Endothelial cell of umbilical vein (primary cell): ENCODE measurements at regions not wholly inside any gene's neighbourhood (a gene's known extent, or its start where the extent isn't known, plus 50 kb on each side); places are given as distances from the start of the nearest gene placed in this dataset.
A peak's percentile ranks its signal among the peaks of the same experiment; 100 is the strongest.

ENCODE experiments used
- BruUV-seq: library from RNA; stranded (reverse); fragments of 400-500 nt; replicated peaks from 2 replicates; lab custom pipeline; 2021; lab: Mats Ljungman, UMichigan
- CTCF ChIA-PET: fragments of 300-600, 350-600 bp; sonication (Branson Sonifier 250); formaldehyde crosslinking; loops from one replicate; lab custom pipeline; 2021; ENCODE audit warnings: antibody characterized with exemption, inconsistent platforms; lab: Charles Lee
- POLR2A ChIA-PET: fragments of 300-600, 350-600 bp; sonication (Branson Sonifier 250); formaldehyde crosslinking; loops from one replicate; lab custom pipeline; 2021; ENCODE audit warnings: antibody characterized with exemption, inconsistent platforms; lab: Charles Lee
- DNase-seq: peaks from one replicate; pipeline ENCODE4 v3.0.0-alpha.2; 2011; ENCODE audit warnings: low read depth, low spot score
- FAIRE-seq: peaks from 2 replicates; lab custom pipeline; 2011; peaks lifted over from hg19 to GRCh38; lab: Jason Lieb, UNC
- H2AFZ ChIP-seq: 2 replicates; pipeline ENCODE4 v1.6.0; 2012; ENCODE audit warnings: low read depth, low read length, control low read depth, inconsistent platforms
- H3K27ac ChIP-seq: 2 replicates; pipeline ENCODE4 v1.5.1; 2011; ENCODE audit warnings: low read depth, mild to moderate bottlenecking, control low read depth, low read length, moderate library complexity; ENCODE audit not compliant: insufficient read depth
- H3K27me3 ChIP-seq, 2 experiments: 2 replicates each; pipeline versions ENCODE4 v1.6.0 to v1.6.1; 2011; ENCODE audit warnings: low read length in 2 of 2, mixed read lengths in 1 of 2; ENCODE audit not compliant: control insufficient read depth in 2 of 2, insufficient read depth in 2 of 2
- H3K36me3 ChIP-seq, 2 experiments: 2 replicates in 1 of 2; 3 replicates in 1 of 2; pipeline ENCODE4 v1.5.1; 2011; ENCODE audit warnings: low read length in 2 of 2, mild to moderate bottlenecking in 1 of 2, moderate library complexity in 1 of 2; ENCODE audit not compliant: control insufficient read depth in 2 of 2, insufficient read depth in 2 of 2; ENCODE audit errors: extremely low read depth in 1 of 2
- H3K4me1 ChIP-seq: 3 replicates; pipeline ENCODE4 v1.5.1; 2011; ENCODE audit warnings: mild to moderate bottlenecking, low read length; ENCODE audit not compliant: control insufficient read depth, insufficient read depth; ENCODE audit errors: extremely low read depth
- H3K4me2 ChIP-seq: 2 replicates; pipeline ENCODE4 v1.6.1; 2011; ENCODE audit warnings: low read length, control low read depth, mixed read lengths; ENCODE audit not compliant: insufficient read depth
- H3K4me3 ChIP-seq, 3 experiments: fragments of 200-600 bp in 1 of 3; sonication (generic), shearing (Covaris generic) in 1 of 3; replicated peaks in 1 of 3; 2 replicates each; pipeline ENCODE4 v1.5.1; 2011 to 2016; ENCODE audit warnings: control low read depth in 3 of 3, low read length in 3 of 3, mild to moderate bottlenecking in 2 of 3, inconsistent platforms in 1 of 3, low read depth in 1 of 3, moderate library complexity in 1 of 3; ENCODE audit not compliant: insufficient read depth in 1 of 3
- H3K79me2 ChIP-seq: 2 replicates; pipeline ENCODE4 v1.6.0; 2012; ENCODE audit warnings: low read length, inconsistent platforms; ENCODE audit not compliant: control insufficient read depth, insufficient read depth
- H3K9ac ChIP-seq: replicated peaks from 2 replicates; pipeline ENCODE3; 2011; ENCODE audit warnings: low read length, control low read depth; ENCODE audit not compliant: insufficient read depth; ENCODE audit errors: extremely low read depth
- H3K9me1 ChIP-seq: replicated peaks from 3 replicates; pipeline ENCODE4 v1.6.0; 2011; ENCODE audit warnings: mild to moderate bottlenecking, low read length; ENCODE audit not compliant: control insufficient read depth, insufficient read depth; ENCODE audit errors: extremely low read depth
- H3K9me3 ChIP-seq: replicated peaks from 2 replicates; pipeline ENCODE4 v1.5.1; 2012; ENCODE audit warnings: low read length, inconsistent platforms; ENCODE audit not compliant: control insufficient read depth, insufficient read depth
- H4K20me1 ChIP-seq: replicated peaks from 2 replicates; pipeline ENCODE3; 2011; ENCODE audit warnings: mild to moderate bottlenecking, low read length; ENCODE audit not compliant: control insufficient read depth, insufficient read depth; ENCODE audit errors: extremely low read depth
- CTCF ChIP-seq, 2 donors: IDR thresholded peaks; 1 replicate in 1 of 2; 2 replicates in 1 of 2; pipeline ENCODE4 v1.5.1; 2011; ENCODE audit warnings: low read length in 2 of 2, mild to moderate bottlenecking in 2 of 2, moderate library complexity in 2 of 2, control low read depth in 1 of 2, inconsistent platforms in 1 of 2, low read depth in 1 of 2; ENCODE audit not compliant: insufficient read depth in 1 of 2; ENCODE audit errors: extremely low read depth in 1 of 2
- EZH2 ChIP-seq: IDR thresholded peaks from 2 replicates; pipeline ENCODE4 v1.6.1; 2012; ENCODE audit warnings: borderline replicate concordance, low read depth, mild to moderate bottlenecking, moderate library complexity, low read length, inconsistent platforms; ENCODE audit not compliant: severe bottlenecking
- FOS ChIP-seq: IDR thresholded peaks from 2 replicates; pipeline ENCODE4 v1.6.1; 2011; ENCODE audit warnings: mild to moderate bottlenecking, low read length, moderate library complexity, borderline replicate concordance; ENCODE audit not compliant: insufficient read depth
- JUN ChIP-seq: IDR thresholded peaks from 2 replicates; pipeline ENCODE4 v1.6.1; 2011; ENCODE audit warnings: borderline replicate concordance, low read depth; ENCODE audit not compliant: insufficient read length, insufficient read depth
- MAX ChIP-seq: IDR thresholded peaks from 2 replicates; pipeline ENCODE4 v1.6.1; 2011; ENCODE audit not compliant: insufficient read depth, insufficient read length
- POLR2A ChIP-seq: IDR thresholded peaks from 2 replicates; pipeline ENCODE4 v1.6.1; 2012; ENCODE audit warnings: low read depth, mild to moderate bottlenecking, control low read depth, low read length
- POLR2AphosphoS5 ChIP-seq: IDR thresholded peaks from 2 replicates; pipeline ENCODE4 v1.6.1; 2012; ENCODE audit warnings: low read depth, mild to moderate bottlenecking, control low read depth, low read length, moderate library complexity; ENCODE audit not compliant: insufficient read depth
- dilution Hi-C: fragments of 300-500 bp; cut with MboI; formaldehyde crosslinking; loops from one replicate; pipeline ENCODE4 v1.15.0; 2019; ENCODE audit warnings: low sequenced_read_pairs; ENCODE audit not compliant: extremely low pct_ligation_motif_present
- intact Hi-C: fragments of 100-400 bp; cut with micrococcal nuclease; formaldehyde crosslinking; loops from one replicate; pipeline ENCODE4 v1.10.0; 2022

GRCh38 chr5:62937661-62938558 is 359.3 kb downstream of the LRRC70 start:
- Histone ChIP-seq H3K4me1 (peaks cover 17% of the 10 kb centered on the region), H2AFZ (no peak overlapping the region), H3K79me2 (no peaks in the 10 kb centered on the region), H3K9ac (no peak overlapping the region), H3K36me3 (no peaks in the 10 kb centered on the region), H3K4me2 (no peak overlapping the region), H3K27me3 (no peaks in the 10 kb centered on the region), H4K20me1 (no peaks in the 10 kb centered on the region), H3K4me3 (no peak overlapping the region), H3K9me1 (no peaks in the 10 kb centered on the region), H3K27ac (no peak overlapping the region), H3K9me3 (no peaks in the 10 kb centered on the region)
- no TSS peak for BruUV-seq
- peak; percentile 18 for DNase-seq
- no peak for TF ChIP-seq CTCF (IDR thresholded peaks at IDR 0.05; ENCODE audit: extremely low read depth in 1 of 2, insufficient read depth in 1 of 2, low read depth in 1 of 2, low read length in 2 of 2)
- TF ChIP-seq EZH2 = no peak
- TF ChIP-seq MAX = no peak
- no peak for TF ChIP-seq JUN
- TF ChIP-seq FOS = no peak
- no peak for TF ChIP-seq POLR2A
- TF ChIP-seq POLR2AphosphoS5 = no peak
- ChIA-PET CTCF (no interaction called here), POLR2A (no interaction called here)
- peak; percentile 91 for FAIRE-seq
- dilution Hi-C loops = no loop called here
- intact Hi-C loops = no loop called here
